H9 (cell line): ENCODE measurements at regions not wholly inside any gene's neighbourhood (a gene's known extent, or its start where the extent isn't known, plus 50 kb on each side); places are given as distances from the start of the nearest gene placed in this dataset.

Experiments
- DNase-seq: peaks from one replicate; pipeline ENCODE4 v3.0.0-alpha.2; 2017
- H2AFZ ChIP-seq: one replicate; pipeline ENCODE4 v1.6.1; 2013; ENCODE audit warnings: mild to moderate bottlenecking, low read length, control low read depth, moderate library complexity
- H2AK5ac ChIP-seq: 2 replicates; pipeline ENCODE4 v1.6.1; 2013; ENCODE audit warnings: low read length, control low read depth, mixed read lengths; ENCODE audit not compliant: insufficient read length
- H2BK120ac ChIP-seq: one replicate; pipeline ENCODE4 v1.6.1; 2013; ENCODE audit warnings: low read depth, mild to moderate bottlenecking, low read length, control low read depth, inconsistent platforms; ENCODE audit not compliant: poor library complexity, severe bottlenecking
- H2BK12ac ChIP-seq: 2 replicates; pipeline ENCODE4 v1.6.1; 2013; ENCODE audit warnings: low read length, control low read depth, mixed read lengths, low read depth; ENCODE audit not compliant: insufficient read length
- H2BK15ac ChIP-seq: 2 replicates; pipeline ENCODE4 v1.6.1; 2013; ENCODE audit warnings: low read depth, low read length, control low read depth
- H2BK20ac ChIP-seq: one replicate; pipeline ENCODE4 v1.6.1; 2013; ENCODE audit warnings: low read depth, mild to moderate bottlenecking, low read length, control low read depth, inconsistent platforms; ENCODE audit not compliant: poor library complexity, severe bottlenecking
- H2BK5ac ChIP-seq: 2 replicates; pipeline ENCODE4 v1.6.1; 2013; ENCODE audit warnings: low read length, control low read depth, mixed read lengths; ENCODE audit not compliant: insufficient read length
- H3K14ac ChIP-seq: 2 replicates; pipeline ENCODE4 v1.6.1; 2013; ENCODE audit warnings: low read length, control low read depth; ENCODE audit not compliant: insufficient read depth
- H3K18ac ChIP-seq: 2 replicates; pipeline ENCODE4 v1.6.1; 2013; ENCODE audit warnings: low read depth, mild to moderate bottlenecking, mixed read lengths, low read length, control low read depth; ENCODE audit not compliant: insufficient read length
- H3K23ac ChIP-seq: 2 replicates; pipeline ENCODE4 v1.6.1; 2013; ENCODE audit warnings: low read length, control low read depth, mixed read lengths, low read depth; ENCODE audit not compliant: insufficient read length
- H3K23me2 ChIP-seq: 2 replicates; pipeline ENCODE4 v1.6.1; 2013; ENCODE audit warnings: low read depth, mild to moderate bottlenecking, mixed read lengths, low read length, control low read depth; ENCODE audit not compliant: insufficient read length, poor library complexity, severe bottlenecking
- H3K27ac ChIP-seq: 2 replicates; pipeline ENCODE4 v1.5.1; 2013; ENCODE audit warnings: low read length, control low read depth, mixed read lengths, low read depth; ENCODE audit not compliant: insufficient read length
- H3K27me3 ChIP-seq: 2 replicates; pipeline ENCODE4 v1.6.1; 2013; ENCODE audit warnings: low read length, control low read depth, inconsistent platforms; ENCODE audit not compliant: insufficient read depth
- H3K4ac ChIP-seq: 2 replicates; pipeline ENCODE4 v1.6.1; 2013; ENCODE audit warnings: low read depth, mild to moderate bottlenecking, control low read depth, inconsistent platforms, low read length, moderate library complexity
- H3K4me1 ChIP-seq: 2 replicates; pipeline ENCODE4 v1.6.1; 2013; ENCODE audit warnings: low read length, control low read depth, inconsistent platforms; ENCODE audit not compliant: insufficient read depth
- H3K4me2 ChIP-seq: 2 replicates; pipeline ENCODE4 v1.6.1; 2013; ENCODE audit warnings: low read length, control low read depth, mixed read lengths; ENCODE audit not compliant: insufficient read length, insufficient read depth
- H3K56ac ChIP-seq: 2 replicates; pipeline ENCODE4 v1.6.1; 2013; ENCODE audit warnings: low read depth, mild to moderate bottlenecking, mixed read lengths, low read length, control low read depth; ENCODE audit not compliant: insufficient read length
- H3K79me1 ChIP-seq: 2 replicates; pipeline ENCODE4 v1.6.1; 2013; ENCODE audit warnings: low read depth, mild to moderate bottlenecking, moderate library complexity, low read length, control low read depth, inconsistent platforms; ENCODE audit not compliant: insufficient read depth, poor library complexity, severe bottlenecking
- H3K79me2 ChIP-seq: 2 replicates; pipeline ENCODE4 v1.6.1; 2013; ENCODE audit warnings: low read length, control low read depth, inconsistent platforms; ENCODE audit not compliant: insufficient read depth
- H3K9ac ChIP-seq: 2 replicates; pipeline ENCODE4 v1.6.1; 2013; ENCODE audit warnings: low read length, control low read depth, mixed read lengths; ENCODE audit not compliant: insufficient read length; ENCODE audit errors: extremely low read depth
- H3K9me3 ChIP-seq: one replicate; pipeline ENCODE4 v1.6.1; 2013; ENCODE audit warnings: low read depth, low read length, inconsistent platforms; ENCODE audit not compliant: control insufficient read depth
- H3T11ph ChIP-seq: one replicate; pipeline ENCODE4 v1.6.1; 2013; ENCODE audit warnings: mild to moderate bottlenecking, low read length, control low read depth, inconsistent platforms
- H4K20me1 ChIP-seq: one replicate; pipeline ENCODE4 v1.6.1; 2013; ENCODE audit not compliant: control insufficient read depth, insufficient read length, insufficient read depth
- H4K5ac ChIP-seq: 2 replicates; pipeline ENCODE4 v1.6.1; 2013; ENCODE audit warnings: low read depth, mild to moderate bottlenecking, mixed read lengths, low read length, control low read depth; ENCODE audit not compliant: insufficient read length
- H4K8ac ChIP-seq: replicated peaks from 2 replicates; pipeline ENCODE4 v1.6.1; 2013; ENCODE audit warnings: low read length, control low read depth, mixed read lengths, low read depth; ENCODE audit not compliant: insufficient read length
- H4K91ac ChIP-seq: 2 replicates; pipeline ENCODE4 v1.6.1; 2013; ENCODE audit warnings: low read depth, mild to moderate bottlenecking, moderate library complexity, mixed read lengths, low read length, control low read depth; ENCODE audit not compliant: insufficient read length
- H3K27ac Mint-ChIP-seq, 3 experiments: 2 replicates in 2 of 3; 3 replicates in 1 of 3; pipeline ENCODE4 v1.8.0; 2020 to 2021; ENCODE audit warnings: mixed read lengths in 3 of 3, mild to moderate bottlenecking in 1 of 3, moderate library complexity in 1 of 3
- H3K27me3 Mint-ChIP-seq: 2 replicates; pipeline ENCODE4 v1.8.0; 2021; ENCODE audit warnings: low read depth, mild to moderate bottlenecking, moderate library complexity, mixed read lengths
- H3K36me3 Mint-ChIP-seq, 3 experiments: 2 replicates in 2 of 3; 3 replicates in 1 of 3; pipeline ENCODE4 v1.8.0; 2020 to 2021; ENCODE audit warnings: low read depth in 3 of 3, mixed read lengths in 3 of 3; ENCODE audit not compliant: insufficient read depth in 1 of 3
- H3K4me1 Mint-ChIP-seq, 2 experiments: 2 replicates each; pipeline ENCODE4 v1.8.0; 2020; ENCODE audit warnings: mixed read lengths in 2 of 2
- H3K4me3 Mint-ChIP-seq, 2 experiments: 2 replicates in 1 of 2; 3 replicates in 1 of 2; pipeline ENCODE4 v1.8.0; 2020 to 2021; ENCODE audit warnings: mild to moderate bottlenecking in 2 of 2, mixed read lengths in 2 of 2, moderate library complexity in 1 of 2
- H3K9me3 Mint-ChIP-seq, 2 experiments: 2 replicates in 1 of 2; 3 replicates in 1 of 2; pipeline ENCODE4 v1.8.0; 2020; ENCODE audit warnings: mild to moderate bottlenecking in 2 of 2, mixed read lengths in 2 of 2, moderate library complexity in 1 of 2
- WGBS: extraction: QIAGEN DNeasy Blood & Tissue Kit; methylation state at CpG from one replicate; pipeline ENCODE4 v1.1.7; 2013; ENCODE audit warnings: missing lambda C conversion rate, low lambda C conversion rate, mixed read lengths; ENCODE audit not compliant: insufficient read length; ENCODE audit errors: extremely low coverage; 5-methylcytosine and 5-hydroxymethylcytosine counted together
- TF ChIP-seq, protein P1 (sequence below): fragments of 200-600 bp; sonication (generic); conservative IDR thresholded peaks from 3 replicates; pipeline ENCODE4 v1.8.0; 2021; ENCODE audit warnings: antibody characterized with exemption, mild to moderate bottlenecking

DNA sequence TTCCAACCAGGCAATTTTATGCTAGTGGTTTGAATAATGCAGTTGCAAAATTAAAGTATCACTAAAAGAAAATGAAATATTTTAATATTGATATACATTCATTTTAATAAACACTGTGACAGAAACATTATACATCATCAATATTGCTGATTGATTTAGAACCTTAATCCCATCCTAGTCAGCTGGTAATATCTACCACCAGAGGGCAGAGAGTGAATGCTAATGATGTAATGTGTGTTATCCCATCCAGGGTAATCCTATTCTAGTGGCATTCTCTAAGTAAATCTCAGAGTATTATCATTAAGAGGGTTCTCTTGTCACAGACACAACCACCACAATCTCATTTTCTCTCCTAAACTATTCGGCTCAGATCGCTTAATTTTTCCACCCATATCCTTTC lies 477.4 kb downstream of the CPS1 start:
- no peak for DNase-seq

More for the DNA sequence above, 477.4 kb downstream of the CPS1 start:
- Histone ChIP-seq H3K27ac (no peak overlapping the region), H3K14ac (no peak overlapping the region), H3K56ac (no peak overlapping the region), H3K9ac (no peak overlapping the region), H3K23ac (no peak overlapping the region), H3K4ac (no peak overlapping the region), H2BK5ac (no peak overlapping the region), H3T11ph (no peak overlapping the region), H2AFZ (no peak overlapping the region), H3K9me3 (no peaks in the 10 kb centered on the region), H3K18ac (no peak overlapping the region), H3K79me1 (no peaks in the 10 kb centered on the region), H4K91ac (no peak overlapping the region), H4K20me1 (no peaks in the 10 kb centered on the region), H2BK12ac (no peak overlapping the region), H2BK15ac (no peak overlapping the region), H3K79me2 (no peaks in the 10 kb centered on the region), H3K4me1 (no peaks in the 10 kb centered on the region), H2BK20ac (no peak overlapping the region), H3K27me3 (no peaks in the 10 kb centered on the region), H3K23me2 (no peaks in the 10 kb centered on the region), H2AK5ac (no peak overlapping the region), H4K5ac (no peak overlapping the region), H4K8ac (no peak overlapping the region), H2BK120ac (no peak overlapping the region), H3K4me2 (no peak overlapping the region)
- no peak overlapping the region for H3K4me3 Mint-ChIP-seq
- H3K36me3 Mint-ChIP-seq: no peaks in the 10 kb centered on the region
- no peaks in the 10 kb centered on the region for H3K27me3 Mint-ChIP-seq
- peaks cover 2 to 11% of the 10 kb centered on the region in 2 experiments for H3K4me1 Mint-ChIP-seq
- no CpG with 5 or more reads among the region's 2 CpGs for WGBS
- TF ChIP-seq, protein P1, sequence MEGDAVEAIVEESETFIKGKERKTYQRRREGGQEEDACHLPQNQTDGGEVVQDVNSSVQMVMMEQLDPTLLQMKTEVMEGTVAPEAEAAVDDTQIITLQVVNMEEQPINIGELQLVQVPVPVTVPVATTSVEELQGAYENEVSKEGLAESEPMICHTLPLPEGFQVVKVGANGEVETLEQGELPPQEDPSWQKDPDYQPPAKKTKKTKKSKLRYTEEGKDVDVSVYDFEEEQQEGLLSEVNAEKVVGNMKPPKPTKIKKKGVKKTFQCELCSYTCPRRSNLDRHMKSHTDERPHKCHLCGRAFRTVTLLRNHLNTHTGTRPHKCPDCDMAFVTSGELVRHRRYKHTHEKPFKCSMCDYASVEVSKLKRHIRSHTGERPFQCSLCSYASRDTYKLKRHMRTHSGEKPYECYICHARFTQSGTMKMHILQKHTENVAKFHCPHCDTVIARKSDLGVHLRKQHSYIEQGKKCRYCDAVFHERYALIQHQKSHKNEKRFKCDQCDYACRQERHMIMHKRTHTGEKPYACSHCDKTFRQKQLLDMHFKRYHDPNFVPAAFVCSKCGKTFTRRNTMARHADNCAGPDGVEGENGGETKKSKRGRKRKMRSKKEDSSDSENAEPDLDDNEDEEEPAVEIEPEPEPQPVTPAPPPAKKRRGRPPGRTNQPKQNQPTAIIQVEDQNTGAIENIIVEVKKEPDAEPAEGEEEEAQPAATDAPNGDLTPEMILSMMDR: peak; percentile 74
- no peak overlapping the region for H3K27ac Mint-ChIP-seq
- H3K9me3 Mint-ChIP-seq: 0 out of 5 replicates have a peak, but pooled peaks cover 0 to under 1% of the 10 kb centered on the region in 2 experiments
